HFF-Myc (cell line): ENCODE measurements at regions not wholly inside any gene's neighbourhood (a gene's known extent, or its start where the extent isn't known, plus 50 kb on each side); places are given as distances from the start of the nearest gene placed in this dataset.
"Not testable (repeated sequence)": the region's sequence is repeated elsewhere in the genome, so short reads cannot be mapped to it uniquely, and the experiment has no call there.

Experiments used
- DNase-seq: peaks from one replicate; pipeline ENCODE4 v3.0.0-alpha.2; 2011; ENCODE audit warnings: low read depth; ENCODE audit errors: extremely low read depth
- H3K4me3 ChIP-seq: replicated peaks from 2 replicates; pipeline ENCODE4 v1.5.1; 2011; ENCODE audit warnings: low read depth, mild to moderate bottlenecking, control low read depth, low read length
- TF ChIP-seq, protein P1 (sequence below): IDR thresholded peaks from 2 replicates; pipeline ENCODE4 v1.5.1; 2012; ENCODE audit warnings: mild to moderate bottlenecking, low read depth, low read length, control low read depth; ENCODE audit errors: missing control alignments

GRCh38 chr18:55731594-55732042 lies 143.6 kb upstream of the TCF4 start:
- TF ChIP-seq, protein P1, sequence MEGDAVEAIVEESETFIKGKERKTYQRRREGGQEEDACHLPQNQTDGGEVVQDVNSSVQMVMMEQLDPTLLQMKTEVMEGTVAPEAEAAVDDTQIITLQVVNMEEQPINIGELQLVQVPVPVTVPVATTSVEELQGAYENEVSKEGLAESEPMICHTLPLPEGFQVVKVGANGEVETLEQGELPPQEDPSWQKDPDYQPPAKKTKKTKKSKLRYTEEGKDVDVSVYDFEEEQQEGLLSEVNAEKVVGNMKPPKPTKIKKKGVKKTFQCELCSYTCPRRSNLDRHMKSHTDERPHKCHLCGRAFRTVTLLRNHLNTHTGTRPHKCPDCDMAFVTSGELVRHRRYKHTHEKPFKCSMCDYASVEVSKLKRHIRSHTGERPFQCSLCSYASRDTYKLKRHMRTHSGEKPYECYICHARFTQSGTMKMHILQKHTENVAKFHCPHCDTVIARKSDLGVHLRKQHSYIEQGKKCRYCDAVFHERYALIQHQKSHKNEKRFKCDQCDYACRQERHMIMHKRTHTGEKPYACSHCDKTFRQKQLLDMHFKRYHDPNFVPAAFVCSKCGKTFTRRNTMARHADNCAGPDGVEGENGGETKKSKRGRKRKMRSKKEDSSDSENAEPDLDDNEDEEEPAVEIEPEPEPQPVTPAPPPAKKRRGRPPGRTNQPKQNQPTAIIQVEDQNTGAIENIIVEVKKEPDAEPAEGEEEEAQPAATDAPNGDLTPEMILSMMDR = no peak
- DNase-seq = no peak
- no peak overlapping the region for H3K4me3 ChIP-seq

DNA sequence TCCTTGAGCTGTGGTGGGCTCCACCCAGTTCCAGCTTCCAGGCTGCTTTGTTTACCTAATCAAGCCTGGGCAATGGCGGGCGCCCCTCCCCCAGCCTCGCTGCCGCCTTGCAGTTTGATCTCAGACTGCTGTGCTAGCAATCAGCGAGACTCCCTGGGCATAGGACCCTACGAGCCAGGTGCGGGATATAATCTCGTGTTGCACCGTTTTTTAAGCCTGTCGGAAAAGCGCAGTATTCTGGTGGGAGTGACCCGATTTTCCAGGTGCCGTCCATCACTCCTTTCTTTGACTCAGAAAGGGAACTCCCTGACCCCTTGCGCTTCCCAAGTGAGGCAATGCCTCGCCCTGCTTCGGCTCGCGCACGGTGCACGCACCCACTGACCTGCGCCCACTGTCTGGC lies 133.0 kb upstream of the TCF4 start:
- DNase-seq, H3K4me3 ChIP-seq: not testable (repeated sequence)

GRCh38 chr18:55713707-55714106 lies 125.7 kb upstream of the TCF4 start:
- H3K4me3 ChIP-seq = no peak overlapping the region
- DNase-seq = no peak
- TF ChIP-seq, protein P1 = no peak

DNA sequence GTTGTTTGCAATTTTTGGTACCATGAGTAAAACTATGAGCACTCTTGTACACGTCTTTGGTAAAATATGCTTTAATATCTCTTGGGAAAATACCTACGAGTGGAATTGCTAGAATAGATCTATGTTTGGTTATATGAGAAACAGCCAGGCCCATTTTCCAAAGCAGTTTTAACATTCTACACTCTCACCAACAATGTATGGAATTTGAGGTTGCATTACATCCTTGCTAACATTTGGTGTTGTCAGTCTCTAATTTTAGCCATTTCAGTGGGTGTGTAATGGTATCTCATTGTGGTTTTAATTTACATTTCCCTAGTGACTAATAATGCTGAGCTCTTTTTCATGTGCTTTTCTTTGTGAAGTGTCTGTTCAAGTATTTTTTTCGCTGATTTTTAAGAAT lies 118.9 kb upstream of the TCF4 start:
- no peak overlapping the region for H3K4me3 ChIP-seq
- DNase-seq = peak; percentile 14
- TF ChIP-seq, protein P1 = no peak

DNA sequence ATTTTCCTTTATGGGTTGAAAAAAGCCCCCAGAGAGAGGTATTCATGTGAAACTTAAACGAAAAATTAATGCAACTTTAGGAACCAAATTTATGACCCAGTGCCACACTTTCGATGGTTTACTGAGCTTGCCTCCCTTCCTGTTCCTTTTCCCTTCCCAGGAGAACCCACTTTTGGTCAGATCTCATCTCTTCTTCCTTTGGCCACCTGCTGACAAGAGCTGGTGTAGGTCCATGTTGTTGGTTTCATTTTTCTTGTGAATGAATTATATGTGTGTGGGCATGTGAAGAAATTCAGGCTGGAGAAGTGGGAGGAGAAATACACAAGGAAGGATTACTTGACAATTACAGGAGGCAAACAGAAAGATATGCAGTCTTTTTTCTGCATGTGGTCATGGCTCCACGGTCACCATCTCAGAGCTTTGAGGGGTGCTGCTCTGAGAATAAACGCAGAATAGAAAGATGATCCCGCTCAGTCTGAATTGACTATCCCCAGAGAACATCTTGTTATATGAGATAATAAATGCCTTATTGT lies 111.3 kb upstream of the TCF4 start:
- DNase-seq = no peak
- TF ChIP-seq, protein P1 = no peak
- no peak overlapping the region for H3K4me3 ChIP-seq

- TF ChIP-seq, protein P1 = no peak
- H3K4me3 ChIP-seq = no peak overlapping the region
- no peak for DNase-seq
These were observed 108.8 kb upstream of the TCF4 start for GRCh38 chr18:55696811-55697210.

DNA sequence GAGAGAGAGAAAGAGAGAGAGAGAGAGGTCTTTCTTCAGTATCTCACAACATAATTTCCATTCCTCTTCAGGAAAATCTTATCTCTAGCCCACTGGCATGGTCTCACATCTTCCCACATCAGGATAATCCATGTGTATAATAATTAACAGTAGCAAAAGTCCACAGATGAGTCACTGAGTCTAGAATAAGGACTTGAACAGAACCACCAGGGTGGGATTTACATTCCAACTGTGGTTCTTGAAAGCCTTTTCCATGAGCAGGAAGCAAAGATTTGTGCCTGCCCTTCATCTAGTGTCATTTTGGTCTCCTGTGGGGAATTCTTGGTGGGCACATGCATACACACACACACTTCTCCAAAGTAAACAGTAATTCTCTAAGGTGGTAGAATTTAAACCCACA lies 107.1 kb upstream of the TCF4 start:
- TF ChIP-seq, protein P1 = no peak
- DNase-seq = no peak
- no peak overlapping the region for H3K4me3 ChIP-seq
